ENCODE measurements at regions not wholly inside any gene's neighbourhood (a gene's known extent, or its start where the extent isn't known, plus 50 kb on each side); places are given as distances from the start of the nearest gene placed in this dataset.

DNA sequence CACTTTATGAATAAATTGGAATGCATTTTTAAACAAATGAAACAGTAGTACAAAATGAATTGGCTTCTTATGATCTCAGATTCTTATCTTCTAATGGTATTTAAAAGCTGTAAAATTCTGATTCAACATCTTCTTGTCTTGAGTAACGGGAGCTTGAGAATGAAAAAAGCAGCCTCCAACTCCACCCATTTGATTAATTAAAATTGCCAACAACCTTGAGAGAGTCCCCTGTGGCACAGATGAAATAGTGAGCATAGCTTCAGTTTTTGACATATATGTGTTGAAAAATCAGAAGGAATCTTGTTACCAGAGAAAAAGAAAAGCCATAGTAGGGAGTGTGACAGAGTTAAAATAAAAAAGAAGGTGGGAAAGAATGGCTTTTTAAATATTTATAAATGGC is 1426.1 kb upstream of the CDH8 start:
- in situ Hi-C loops (cut with MboI; ENCODE audit: low pct_ligation_motif_present in 1 of 4, low pct_unique_long_range_greater_than_20kb in 1 of 4, low sequenced_read_pairs in 3 of 4), result no loop called here

DNA sequence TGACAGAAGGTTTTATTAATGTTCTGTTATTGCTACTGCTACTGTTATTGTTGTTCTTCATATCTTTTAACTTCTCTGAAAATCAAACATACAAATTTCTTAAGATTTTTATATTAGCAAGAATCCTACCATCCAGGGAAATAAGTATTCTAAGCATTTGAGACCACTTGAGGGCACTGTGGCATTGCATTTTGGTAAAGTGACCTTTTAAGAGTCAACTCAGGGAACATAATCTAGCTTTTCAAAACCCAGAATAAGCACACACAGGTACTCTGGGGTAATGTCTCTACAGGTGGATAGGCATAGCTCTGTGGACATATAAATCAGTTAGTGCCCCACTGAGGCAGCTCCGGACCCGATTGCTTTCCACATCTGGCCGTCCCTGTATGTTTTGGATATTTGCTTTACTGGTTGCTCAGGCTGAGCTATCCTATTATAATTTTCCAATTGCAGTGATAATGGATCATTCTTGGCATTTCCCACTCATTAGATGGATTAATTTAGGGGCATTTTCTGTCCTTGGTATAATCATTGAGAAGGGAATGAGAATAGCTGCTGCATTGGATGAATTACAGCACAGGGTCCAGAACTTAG is 1425.1 kb upstream of the CDH8 start:
- Histone ChIP-seq H3K4me3 (no peak overlapping the region), H3K27me3 (no peaks in the 10 kb centered on the region), H3K9me3 (no peaks in the 10 kb centered on the region), H3K36me3 (no peaks in the 10 kb centered on the region), H3K27ac (no peak overlapping the region), H3K4me1 (no peaks in the 10 kb centered on the region)
- no peak for DNase-seq
- intact Hi-C loops (cut with DNase I; ENCODE audit: low total_unique reads), result no loop called here
- in situ Hi-C loops (cut with MboI; ENCODE audit: low pct_ligation_motif_present in 1 of 4, low pct_unique_long_range_greater_than_20kb in 1 of 4, low sequenced_read_pairs in 3 of 4), result no loop called here
- TF ChIP-seq EP300 (IDR thresholded peaks at IDR 0.05; ENCODE audit: low read depth) (no peak), POLR2A (IDR thresholded peaks at IDR 0.05) (no peak), POLR2AphosphoS5 (IDR thresholded peaks at IDR 0.05) (no peak)
- TF ChIP-seq, protein P1, sequence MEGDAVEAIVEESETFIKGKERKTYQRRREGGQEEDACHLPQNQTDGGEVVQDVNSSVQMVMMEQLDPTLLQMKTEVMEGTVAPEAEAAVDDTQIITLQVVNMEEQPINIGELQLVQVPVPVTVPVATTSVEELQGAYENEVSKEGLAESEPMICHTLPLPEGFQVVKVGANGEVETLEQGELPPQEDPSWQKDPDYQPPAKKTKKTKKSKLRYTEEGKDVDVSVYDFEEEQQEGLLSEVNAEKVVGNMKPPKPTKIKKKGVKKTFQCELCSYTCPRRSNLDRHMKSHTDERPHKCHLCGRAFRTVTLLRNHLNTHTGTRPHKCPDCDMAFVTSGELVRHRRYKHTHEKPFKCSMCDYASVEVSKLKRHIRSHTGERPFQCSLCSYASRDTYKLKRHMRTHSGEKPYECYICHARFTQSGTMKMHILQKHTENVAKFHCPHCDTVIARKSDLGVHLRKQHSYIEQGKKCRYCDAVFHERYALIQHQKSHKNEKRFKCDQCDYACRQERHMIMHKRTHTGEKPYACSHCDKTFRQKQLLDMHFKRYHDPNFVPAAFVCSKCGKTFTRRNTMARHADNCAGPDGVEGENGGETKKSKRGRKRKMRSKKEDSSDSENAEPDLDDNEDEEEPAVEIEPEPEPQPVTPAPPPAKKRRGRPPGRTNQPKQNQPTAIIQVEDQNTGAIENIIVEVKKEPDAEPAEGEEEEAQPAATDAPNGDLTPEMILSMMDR (IDR thresholded peaks at IDR 0.05), result peak in 2 of 5 experiments; percentile 15 to 29
- 86 to 90% methylated on average over 2 to 3 of the region's 3 CpGs for WGBS, 2 donors (ENCODE audit: low coverage in 1 of 2)

More for the DNA sequence above, 1426.1 kb upstream of the CDH8 start:
- no peak for DNase-seq
- Histone ChIP-seq H3K9me3 (no peaks in the 10 kb centered on the region), H3K4me3 (no peak overlapping the region), H3K36me3 (no peaks in the 10 kb centered on the region), H3K27me3 (no peaks in the 10 kb centered on the region), H3K4me1 (no peaks in the 10 kb centered on the region), H3K27ac (no peak overlapping the region)
- WGBS, 2 donors (ENCODE audit: low coverage in 1 of 2), result 78 to 100% methylated on average over 1 of the region's 1 CpG
- TF ChIP-seq, protein P1 (IDR thresholded peaks at IDR 0.05), result no peak
- TF ChIP-seq POLR2A (IDR thresholded peaks at IDR 0.05), result no peak
- no peak for TF ChIP-seq POLR2AphosphoS5 (IDR thresholded peaks at IDR 0.05)
- no peak for TF ChIP-seq EP300 (IDR thresholded peaks at IDR 0.05; ENCODE audit: low read depth)
- intact Hi-C loops (cut with DNase I; ENCODE audit: low total_unique reads), result no loop called here

DNA sequence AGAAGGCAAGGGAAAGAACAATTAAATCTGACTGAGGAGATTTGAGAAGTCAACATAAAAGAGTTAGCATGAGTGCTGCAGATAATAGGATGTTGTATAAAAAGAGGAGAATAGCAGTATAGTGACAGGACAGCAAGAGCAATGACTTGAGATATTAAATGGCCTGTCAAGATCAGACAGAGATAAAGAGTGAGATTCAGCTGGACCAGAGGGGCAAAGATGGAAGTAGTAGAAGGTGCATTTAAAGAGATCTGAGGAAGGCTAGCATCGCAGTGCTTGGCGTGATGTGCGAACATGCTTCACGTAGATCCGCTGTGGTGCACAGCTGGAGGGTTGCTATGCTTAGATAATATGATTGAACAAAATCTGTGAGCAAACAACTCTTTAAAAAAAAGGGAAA is 1422.6 kb upstream of the CDH8 start:
- Histone ChIP-seq H3K27ac (no peak overlapping the region), H3K36me3 (no peaks in the 10 kb centered on the region), H3K4me1 (no peaks in the 10 kb centered on the region), H3K4me3 (no peak overlapping the region), H3K27me3 (no peaks in the 10 kb centered on the region), H3K9me3 (no peaks in the 10 kb centered on the region)
- no peak for DNase-seq
- in situ Hi-C loops (cut with MboI; ENCODE audit: low pct_ligation_motif_present in 1 of 4, low pct_unique_long_range_greater_than_20kb in 1 of 4, low sequenced_read_pairs in 3 of 4) (loop anchor here in 1 of 4 donors (10.0 kb wide), 1 partner anchor 56 kb away; no protein-coding TSS in a partner anchor), intact Hi-C loops (cut with DNase I; ENCODE audit: low total_unique reads) (no loop called here)
- TF ChIP-seq POLR2A (IDR thresholded peaks at IDR 0.05) (no peak), EP300 (IDR thresholded peaks at IDR 0.05; ENCODE audit: low read depth) (no peak), POLR2AphosphoS5 (IDR thresholded peaks at IDR 0.05) (no peak)
- TF ChIP-seq, protein P1 (IDR thresholded peaks at IDR 0.05), result no peak
- 87 to 91% methylated on average over 5 of the region's 5 CpGs for WGBS, 2 donors (ENCODE audit: low coverage in 1 of 2)

DNA sequence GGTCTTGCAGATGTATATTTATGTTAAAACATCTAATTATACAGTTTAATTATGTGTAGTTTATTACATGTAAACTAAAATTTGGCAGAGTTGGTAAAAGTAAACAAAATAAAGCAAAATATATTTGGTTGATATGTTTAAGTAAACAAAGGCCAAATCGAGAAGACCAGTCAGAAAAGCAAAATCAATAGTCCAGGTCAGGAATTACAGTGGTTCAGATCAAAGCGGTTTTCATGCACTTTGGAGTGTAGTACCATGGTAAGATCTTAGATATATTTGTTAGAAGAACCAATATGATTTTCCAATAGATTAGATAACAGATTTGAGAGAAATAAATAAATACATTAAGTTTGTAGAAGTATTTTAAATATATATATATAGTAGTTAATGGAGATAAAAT is 1421.6 kb upstream of the CDH8 start:
- TF ChIP-seq EP300 (IDR thresholded peaks at IDR 0.05; ENCODE audit: low read depth), result no peak
- no peak for TF ChIP-seq POLR2AphosphoS5 (IDR thresholded peaks at IDR 0.05)
- TF ChIP-seq POLR2A (IDR thresholded peaks at IDR 0.05), result no peak
- TF ChIP-seq, protein P1 (IDR thresholded peaks at IDR 0.05), result no peak
- no peak overlapping the region for H3K4me3 ChIP-seq
- H3K9me3 ChIP-seq, result no peaks in the 10 kb centered on the region
- no peaks in the 10 kb centered on the region for H3K27me3 ChIP-seq
- H3K27ac ChIP-seq, result no peak overlapping the region
- DNase-seq, result no peak
- H3K4me1 ChIP-seq, result no peaks in the 10 kb centered on the region
- intact Hi-C loops (cut with DNase I; ENCODE audit: low total_unique reads) (no loop called here), in situ Hi-C loops (cut with MboI; ENCODE audit: low pct_ligation_motif_present in 1 of 4, low pct_unique_long_range_greater_than_20kb in 1 of 4, low sequenced_read_pairs in 3 of 4) (loop anchor here in 1 of 4 donors (10.0 kb wide), 1 partner anchor 57 kb away; no protein-coding TSS in a partner anchor)
- no peaks in the 10 kb centered on the region for H3K36me3 ChIP-seq
- WGBS, 2 donors (ENCODE audit: low coverage in 1 of 2), result 49 to 70% methylated on average over 2 of the region's 2 CpGs

All from transverse colon (tissue), 4 donors.